Parathyroid adenoma (tissue), 2 donors: ENCODE measurements at regions not wholly inside any gene's neighbourhood (a gene's known extent, or its start where the extent isn't known, plus 50 kb on each side); places are given as distances from the start of the nearest gene placed in this dataset.

Experiments used
- H2AFZ ChIP-seq: fragments of 300-600 bp; sonication (generic); one replicate; pipeline ENCODE4 v1.7.0; 2017; ENCODE audit warnings: antibody characterized with exemption, mild to moderate bottlenecking
- H3K27ac ChIP-seq: fragments of 300-600 bp; sonication (generic); one replicate; pipeline ENCODE4 v1.7.0; 2017
- H3K27me3 ChIP-seq: fragments of 300-600 bp; sonication (generic); one replicate; pipeline ENCODE4 v1.7.0; 2017; ENCODE audit warnings: low read length; ENCODE audit not compliant: control insufficient read depth, insufficient read depth
- H3K36me3 ChIP-seq: fragments of 300-600 bp; sonication (generic); one replicate; pipeline ENCODE4 v1.7.0; 2017; ENCODE audit warnings: low read length; ENCODE audit not compliant: control insufficient read depth, insufficient read depth
- H3K4me1 ChIP-seq: fragments of 300-600 bp; sonication (generic); one replicate; pipeline ENCODE4 v1.7.0; 2017; ENCODE audit warnings: control low read depth
- H3K4me2 ChIP-seq: fragments of 300-600 bp; sonication (generic); one replicate; pipeline ENCODE4 v1.7.0; 2017; ENCODE audit warnings: low read length
- H3K4me3 ChIP-seq: fragments of 300-600 bp; sonication (generic); one replicate; pipeline ENCODE4 v1.7.0; 2017; ENCODE audit warnings: low read depth, low read length
- H3K79me2 ChIP-seq: fragments of 300-600 bp; sonication (generic); one replicate; pipeline ENCODE4 v1.7.0; 2017; ENCODE audit warnings: control low read depth
- H3K9ac ChIP-seq: fragments of 300-600 bp; sonication (generic); one replicate; pipeline ENCODE4 v1.7.0; 2017; ENCODE audit warnings: mild to moderate bottlenecking
- H3K9me3 ChIP-seq: fragments of 300-600 bp; sonication (generic); one replicate; pipeline ENCODE4 v1.7.0; 2017; ENCODE audit warnings: low read length; ENCODE audit not compliant: control insufficient read depth
- TF ChIP-seq, protein P1 (sequence below): fragments of 300-600 bp; sonication (generic); IDR thresholded peaks from one replicate; pipeline ENCODE4 v1.7.0; 2017; ENCODE audit warnings: antibody characterized with exemption, mild to moderate bottlenecking
- donor health status: primary hyperparathyroidism.

DNA sequence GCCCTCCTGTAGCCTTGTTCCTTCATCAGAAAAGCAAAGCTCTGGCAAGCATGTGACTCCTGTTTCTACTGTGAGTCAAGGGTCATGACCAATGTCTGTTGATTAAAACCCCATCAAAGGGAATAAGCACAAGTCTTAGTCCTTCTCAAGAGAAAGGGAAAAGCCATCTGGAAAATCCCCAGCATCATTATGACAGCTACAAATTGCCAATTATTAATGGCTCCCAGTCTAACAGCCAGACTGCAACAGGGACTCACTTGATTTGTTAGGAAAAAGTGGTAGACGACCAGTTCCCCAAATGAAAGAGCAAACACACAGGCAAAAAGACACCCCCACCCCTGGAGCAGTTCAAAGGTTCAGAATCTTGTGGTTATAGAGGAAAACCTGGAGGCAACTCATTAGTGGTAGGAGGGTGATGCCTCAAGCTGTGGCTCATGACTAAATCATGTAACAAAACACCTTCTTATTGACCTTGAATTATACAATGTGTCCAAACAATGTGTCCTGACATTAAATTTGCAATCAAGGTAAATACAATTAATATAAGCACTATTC, 315.7 kb downstream of the HNRNPD start:
- Histone ChIP-seq H3K79me2 (no peaks in the 10 kb centered on the region), H2AFZ (no peak overlapping the region), H3K27me3 (no peaks in the 10 kb centered on the region), H3K4me3 (no peak overlapping the region), H3K4me1 (no peaks in the 10 kb centered on the region), H3K9me3 (no peaks in the 10 kb centered on the region), H3K27ac (no peak overlapping the region), H3K36me3 (no peaks in the 10 kb centered on the region), H3K4me2 (no peak overlapping the region), H3K9ac (no peak overlapping the region)
- TF ChIP-seq, protein P1, sequence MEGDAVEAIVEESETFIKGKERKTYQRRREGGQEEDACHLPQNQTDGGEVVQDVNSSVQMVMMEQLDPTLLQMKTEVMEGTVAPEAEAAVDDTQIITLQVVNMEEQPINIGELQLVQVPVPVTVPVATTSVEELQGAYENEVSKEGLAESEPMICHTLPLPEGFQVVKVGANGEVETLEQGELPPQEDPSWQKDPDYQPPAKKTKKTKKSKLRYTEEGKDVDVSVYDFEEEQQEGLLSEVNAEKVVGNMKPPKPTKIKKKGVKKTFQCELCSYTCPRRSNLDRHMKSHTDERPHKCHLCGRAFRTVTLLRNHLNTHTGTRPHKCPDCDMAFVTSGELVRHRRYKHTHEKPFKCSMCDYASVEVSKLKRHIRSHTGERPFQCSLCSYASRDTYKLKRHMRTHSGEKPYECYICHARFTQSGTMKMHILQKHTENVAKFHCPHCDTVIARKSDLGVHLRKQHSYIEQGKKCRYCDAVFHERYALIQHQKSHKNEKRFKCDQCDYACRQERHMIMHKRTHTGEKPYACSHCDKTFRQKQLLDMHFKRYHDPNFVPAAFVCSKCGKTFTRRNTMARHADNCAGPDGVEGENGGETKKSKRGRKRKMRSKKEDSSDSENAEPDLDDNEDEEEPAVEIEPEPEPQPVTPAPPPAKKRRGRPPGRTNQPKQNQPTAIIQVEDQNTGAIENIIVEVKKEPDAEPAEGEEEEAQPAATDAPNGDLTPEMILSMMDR, result no peak

DNA sequence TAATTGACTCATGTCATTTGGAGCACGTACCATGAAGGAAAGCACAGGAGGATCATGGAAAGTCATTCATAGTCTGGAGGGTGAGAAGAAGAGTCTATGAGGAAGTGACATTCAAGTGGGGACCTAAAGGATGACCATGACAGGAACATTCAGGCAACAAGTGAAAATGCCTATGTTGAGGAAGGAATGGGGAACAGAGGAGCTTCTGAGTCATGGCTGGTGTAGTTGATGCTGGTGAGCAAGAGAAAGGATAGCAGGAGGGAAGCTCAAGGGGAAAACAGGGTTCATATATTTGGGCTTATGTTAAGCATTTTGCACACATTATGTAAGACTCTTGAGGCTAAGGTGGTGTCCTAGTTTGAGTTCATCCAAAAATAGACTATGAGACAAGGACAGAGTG, 318.6 kb downstream of the HNRNPD start:
- Histone ChIP-seq H3K79me2 (no peaks in the 10 kb centered on the region), H3K4me3 (no peak overlapping the region)

DNA sequence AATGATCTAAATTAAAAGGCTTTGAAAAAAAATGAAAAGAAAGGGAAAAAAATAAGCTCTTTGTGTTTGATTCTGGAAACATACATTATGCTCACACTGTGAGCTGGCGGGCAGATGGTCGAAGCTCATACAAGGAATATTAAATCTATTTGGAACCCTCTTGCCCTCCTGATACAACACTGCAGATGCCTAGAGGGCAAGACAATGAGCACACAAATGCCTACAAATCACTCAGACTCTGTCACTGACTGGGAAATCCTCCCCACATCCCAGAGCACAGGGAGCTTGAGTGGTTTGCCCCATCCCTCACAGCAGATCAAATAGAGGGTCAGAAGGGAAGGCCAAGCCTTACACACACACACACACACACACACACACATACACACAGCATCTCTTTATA, 320.4 kb downstream of the HNRNPD start:
- TF ChIP-seq, protein P1, result no peak
- Histone ChIP-seq H3K79me2 (no peaks in the 10 kb centered on the region), H3K9me3 (no peaks in the 10 kb centered on the region), H3K36me3 (no peaks in the 10 kb centered on the region), H3K9ac (no peak overlapping the region), H3K27me3 (no peaks in the 10 kb centered on the region), H3K4me2 (no peak overlapping the region), H3K4me3 (no peak overlapping the region), H3K27ac (no peak overlapping the region), H2AFZ (no peak overlapping the region), H3K4me1 (no peaks in the 10 kb centered on the region)

More for the DNA sequence above, 318.6 kb downstream of the HNRNPD start:
- H3K27ac ChIP-seq, result no peak overlapping the region
- no peaks in the 10 kb centered on the region for H3K36me3 ChIP-seq
- no peak overlapping the region for H3K4me2 ChIP-seq
- H3K9ac ChIP-seq, result no peak overlapping the region
- H3K4me1 ChIP-seq, result no peaks in the 10 kb centered on the region
- TF ChIP-seq, protein P1, result no peak
- H2AFZ ChIP-seq, result no peak overlapping the region
- H3K9me3 ChIP-seq, result no peaks in the 10 kb centered on the region
- no peaks in the 10 kb centered on the region for H3K27me3 ChIP-seq

DNA sequence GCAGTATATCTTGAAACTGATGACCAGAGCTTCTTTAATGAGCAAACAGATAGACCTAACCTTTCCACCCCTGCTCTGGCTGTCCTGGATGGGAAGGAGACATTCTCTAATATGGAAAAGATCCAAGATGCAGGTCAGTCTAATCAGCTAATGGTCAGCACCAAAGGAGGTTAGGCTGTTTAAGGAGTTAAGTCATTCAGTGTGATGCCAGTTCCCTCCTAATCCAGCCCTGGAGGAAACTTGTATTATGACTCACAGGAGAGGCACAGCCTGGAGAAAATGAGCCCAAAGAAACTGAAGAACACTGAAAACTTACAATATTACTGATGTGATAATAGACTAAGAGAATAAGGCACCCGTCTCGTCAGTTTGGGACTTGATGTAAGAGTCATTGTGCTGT, 323.0 kb downstream of the HNRNPD start:
- Histone ChIP-seq H3K4me2 (no peak overlapping the region), H3K36me3 (no peaks in the 10 kb centered on the region), H2AFZ (no peak overlapping the region), H3K9me3 (no peaks in the 10 kb centered on the region), H3K4me1 (no peaks in the 10 kb centered on the region), H3K27ac (no peak overlapping the region), H3K79me2 (no peaks in the 10 kb centered on the region), H3K27me3 (no peaks in the 10 kb centered on the region), H3K4me3 (no peak overlapping the region), H3K9ac (no peak overlapping the region)
- TF ChIP-seq, protein P1, result no peak

DNA sequence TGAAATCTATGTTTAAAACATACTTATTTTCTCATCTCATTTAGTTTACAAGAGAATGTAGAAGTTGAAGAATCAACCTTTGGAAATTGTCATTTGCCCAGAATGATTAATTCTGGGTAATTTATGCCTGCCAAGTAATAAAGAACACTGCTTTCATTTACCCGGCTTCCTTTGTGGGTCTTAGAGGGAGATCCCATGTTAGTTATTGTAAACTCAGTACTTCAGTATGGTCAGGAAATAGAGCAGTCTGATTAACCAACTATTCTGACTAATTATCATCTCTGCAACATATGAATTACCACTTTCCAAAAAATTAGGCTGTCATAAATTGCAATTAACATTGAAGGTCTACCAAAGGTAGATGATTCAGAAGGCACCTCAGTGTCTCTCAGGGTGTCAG, 324.5 kb downstream of the HNRNPD start:
- H2AFZ ChIP-seq, result no peak overlapping the region
- TF ChIP-seq, protein P1, result no peak
- no peak overlapping the region for H3K9ac ChIP-seq
- no peaks in the 10 kb centered on the region for H3K79me2 ChIP-seq
- H3K36me3 ChIP-seq, result no peaks in the 10 kb centered on the region
- H3K27me3 ChIP-seq, result no peaks in the 10 kb centered on the region
- no peak overlapping the region for H3K27ac ChIP-seq
- no peaks in the 10 kb centered on the region for H3K9me3 ChIP-seq
- H3K4me1 ChIP-seq, result no peaks in the 10 kb centered on the region
- H3K4me3 ChIP-seq, result no peak overlapping the region
- no peak overlapping the region for H3K4me2 ChIP-seq
